Stimulated activated CD4-positive, alpha-beta T cell treated with anti-CD3 and anti-CD28 coated beads, Interleukin-4, amount 100 ng/mL, for 48 hours (primary cell): ENCODE measurements at regions not wholly inside any gene's neighbourhood (a gene's known extent, or its start where the extent isn't known, plus 50 kb on each side); places are given as distances from the start of the nearest gene placed in this dataset.
"Not testable (repeated sequence)": the region's sequence is repeated elsewhere in the genome, so short reads cannot be mapped to it uniquely, and the experiment has no call there.

Source experiments
- DNase-seq, 2 donors: peaks; one replicate each; pipeline ENCODE4 v3.0.0-alpha.2; 2020; ENCODE audit warnings: low read depth in 2 of 2

- no peak for DNase-seq
Observed at GRCh38 chr20:22529150-22530019, 55.0 kb downstream of the FOXA2 start.

- DNase-seq = no peak
Observed at GRCh38 chr20:22526512-22527012, 57.8 kb downstream of the FOXA2 start.

DNA sequence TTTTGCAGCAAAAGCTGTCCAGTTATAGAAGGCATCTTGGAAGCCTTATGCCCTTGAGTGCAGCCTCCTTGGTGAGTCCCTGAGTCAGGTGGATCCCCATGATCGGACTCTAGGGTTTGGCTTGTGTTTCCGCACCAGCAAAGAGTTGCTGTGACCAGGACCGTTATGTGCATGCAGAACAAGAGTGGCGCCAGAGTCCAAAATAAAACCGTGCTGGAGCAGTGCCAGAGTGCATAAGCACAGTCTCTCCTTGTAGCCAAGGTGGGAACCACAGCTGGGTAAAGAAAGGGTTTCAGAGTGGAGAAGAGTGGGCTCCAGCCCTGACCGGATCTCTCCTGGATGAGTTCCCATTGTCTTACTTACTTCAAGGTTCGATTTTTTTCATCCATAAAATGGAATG lies 58.6 kb downstream of the FOXA2 start:
- DNase-seq = no peak

GRCh38 chr20:22525069-22525820 lies 59.1 kb downstream of the FOXA2 start:
- DNase-seq = no peak

DNA sequence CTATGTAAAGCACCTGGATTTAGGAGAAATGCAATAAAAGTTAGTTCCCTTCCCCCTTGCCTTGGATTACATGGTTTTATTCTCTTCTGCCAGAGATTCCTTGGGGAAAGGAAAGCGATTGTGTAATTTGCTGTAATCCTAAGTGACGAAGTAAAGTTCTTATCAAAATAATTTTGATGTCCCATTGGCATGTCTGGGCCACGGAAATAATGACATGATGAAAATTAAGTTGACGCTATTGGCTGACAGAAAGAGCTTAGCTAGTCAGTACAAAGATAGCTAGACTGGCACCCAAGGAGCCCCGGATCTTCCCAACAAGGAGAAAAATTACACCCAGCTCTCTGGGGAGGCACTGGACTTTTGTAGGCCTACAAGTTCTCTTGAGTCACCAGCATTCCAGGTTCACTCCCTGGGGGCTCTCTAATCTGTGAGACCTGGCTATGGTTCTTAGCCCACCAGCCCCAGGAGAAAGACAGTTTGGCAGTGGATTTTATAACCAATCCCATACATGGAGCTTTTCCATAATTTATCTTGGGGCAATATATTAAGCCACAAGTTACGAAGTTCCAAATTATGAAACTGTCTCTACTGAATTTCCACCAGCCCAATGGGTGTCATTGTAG lies 59.9 kb downstream of the FOXA2 start:
- no peak for DNase-seq

DNA sequence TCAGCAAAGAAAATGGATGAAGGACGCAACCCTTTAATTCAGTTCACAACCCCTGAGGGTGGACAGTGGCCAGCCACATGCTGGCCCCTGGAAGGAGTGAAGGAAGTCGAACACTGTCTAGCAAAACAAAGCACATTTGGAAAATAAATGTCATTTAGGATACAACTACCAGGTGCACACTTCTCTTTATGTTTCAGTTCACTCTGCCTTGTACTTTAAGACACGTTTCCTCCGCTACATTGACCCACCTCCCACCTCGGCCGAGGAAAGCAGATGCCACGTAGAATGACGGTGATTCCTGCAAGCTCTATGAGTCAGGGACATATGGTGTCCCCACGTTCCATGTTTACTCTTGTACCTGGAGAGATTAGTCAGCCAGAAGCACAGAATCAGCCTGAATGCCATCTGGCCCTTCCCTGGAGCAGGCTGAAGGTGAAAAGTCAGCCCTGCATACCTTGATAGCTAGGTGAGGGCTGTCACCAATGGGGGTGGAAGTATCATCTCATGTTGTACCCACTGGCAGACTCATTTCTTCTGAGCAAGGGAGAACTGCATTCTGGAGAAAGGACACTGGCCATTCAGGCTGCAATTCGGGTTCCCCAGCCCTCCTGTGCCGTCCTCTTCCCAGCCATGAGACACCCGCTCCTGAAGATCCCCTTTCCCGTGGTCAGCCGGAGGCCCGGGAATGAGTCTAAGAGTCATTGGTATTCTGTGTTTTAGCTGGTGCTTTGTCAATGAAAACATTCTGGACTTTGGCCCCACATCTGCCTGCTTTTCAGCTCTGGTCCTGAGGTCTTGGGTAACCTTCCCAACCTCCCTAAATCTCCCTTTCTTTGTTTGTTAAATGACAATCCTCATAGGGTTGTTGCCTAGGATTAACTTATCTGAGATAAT lies 60.6 kb downstream of the FOXA2 start:
- no peak for DNase-seq

GRCh38 chr20:22523128-22523498 lies 61.3 kb downstream of the FOXA2 start:
- no peak for DNase-seq

GRCh38 chr20:22522701-22523100 lies 61.7 kb downstream of the FOXA2 start:
- no peak for DNase-seq

DNA sequence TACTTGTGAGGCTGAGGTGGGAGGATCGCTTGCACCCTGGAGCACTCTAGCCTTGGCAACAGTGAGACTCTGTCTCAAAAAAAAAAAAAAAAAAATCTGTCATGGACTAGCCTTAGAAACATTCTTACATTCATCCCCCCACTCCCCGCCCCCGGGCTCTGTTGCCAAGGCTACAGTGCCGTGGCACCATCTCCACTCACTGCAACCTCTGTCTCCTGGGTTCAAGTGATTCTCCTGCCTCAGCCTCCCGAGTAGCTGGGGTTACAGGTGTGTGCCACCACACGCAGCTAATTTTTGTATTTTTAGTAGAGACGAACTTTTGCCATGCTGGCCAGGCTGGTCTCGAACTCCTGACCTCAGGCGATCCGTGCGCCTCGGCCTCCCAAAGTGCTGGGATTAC lies 62.4 kb downstream of the FOXA2 start:
- DNase-seq = not testable (repeated sequence)

DNA sequence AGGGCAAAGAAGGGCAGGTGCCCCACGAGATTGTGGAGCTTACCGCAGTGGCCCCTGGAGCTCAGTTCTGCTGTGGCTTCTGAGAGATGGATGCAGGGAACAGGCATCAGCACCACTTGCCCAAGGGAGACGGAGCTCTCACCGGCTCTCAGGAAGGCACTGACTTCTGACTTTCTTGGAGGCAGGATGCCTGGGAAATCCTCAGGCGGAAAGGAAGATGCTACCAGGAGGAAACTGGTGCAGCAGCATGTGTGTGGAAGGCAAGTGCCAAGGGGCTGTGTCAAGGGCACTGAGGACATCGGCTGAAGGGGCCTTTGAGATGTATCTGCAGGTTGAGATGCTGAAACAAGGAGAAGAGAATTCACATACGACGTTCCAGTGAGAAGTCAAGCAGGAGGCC lies 64.0 kb downstream of the FOXA2 start:
- DNase-seq = no peak

- DNase-seq = no peak
Observed at GRCh38 chr20:22515264-22515663, 69.1 kb downstream of the FOXA2 start.

- DNase-seq = no peak
Observed at GRCh38 chr20:22513574-22513973, 70.8 kb downstream of the FOXA2 start.

GRCh38 chr20:22512911-22513489 lies 71.4 kb downstream of the FOXA2 start:
- no peak for DNase-seq

DNA sequence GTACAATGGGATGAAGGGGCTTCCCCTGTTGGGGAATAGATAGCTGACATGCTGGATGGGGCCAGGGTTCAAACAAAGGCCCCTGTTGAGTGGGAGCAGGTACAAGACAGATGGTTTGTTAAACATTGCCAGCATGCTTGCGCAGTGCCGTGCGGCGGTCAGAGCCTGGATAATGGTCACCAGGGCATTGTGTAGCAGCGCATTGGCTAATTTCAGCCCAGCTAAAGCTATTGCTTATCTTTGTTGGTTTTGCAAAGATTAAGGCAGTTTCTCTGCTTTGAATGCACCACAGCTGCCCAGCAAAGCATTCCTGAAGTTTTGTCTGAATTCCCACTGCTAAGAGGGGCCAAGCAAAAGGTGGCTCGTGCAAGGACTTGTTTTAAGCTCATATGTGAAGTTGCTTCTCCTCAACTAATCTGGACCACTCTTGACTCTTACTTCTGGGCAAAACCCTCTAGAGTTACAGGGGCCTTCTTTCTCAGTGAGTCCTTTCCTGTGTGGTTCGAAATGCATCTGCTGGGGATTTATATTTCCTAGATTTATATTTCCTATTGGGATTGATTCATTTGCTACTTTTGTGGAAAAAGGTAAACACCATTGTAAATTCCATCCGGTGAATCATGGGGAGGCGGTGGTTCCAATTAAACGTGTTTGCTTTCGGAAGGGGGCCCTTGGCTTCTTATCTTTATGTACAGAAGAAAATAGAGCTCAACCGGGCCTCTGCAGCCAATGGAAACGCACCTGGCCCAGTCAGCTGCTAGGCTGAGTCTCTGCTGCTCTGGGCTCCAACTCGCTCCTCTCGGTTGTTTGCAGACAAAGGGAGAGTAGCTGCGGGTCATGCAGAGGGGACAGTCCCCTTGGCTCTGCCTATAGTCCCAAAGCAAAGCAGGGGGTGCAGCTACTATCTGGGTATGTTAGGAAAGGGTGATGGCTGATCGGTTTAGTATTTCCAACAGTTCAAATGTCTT lies 72.1 kb downstream of the FOXA2 start:
- DNase-seq = no peak

- DNase-seq = no peak
Observed at GRCh38 chr20:22509843-22510147, 74.6 kb downstream of the FOXA2 start.

GRCh38 chr20:22509090-22509842 lies 75.1 kb downstream of the FOXA2 start:
- no peak for DNase-seq

GRCh38 chr20:22508426-22508825 lies 75.9 kb downstream of the FOXA2 start:
- no peak for DNase-seq

DNA sequence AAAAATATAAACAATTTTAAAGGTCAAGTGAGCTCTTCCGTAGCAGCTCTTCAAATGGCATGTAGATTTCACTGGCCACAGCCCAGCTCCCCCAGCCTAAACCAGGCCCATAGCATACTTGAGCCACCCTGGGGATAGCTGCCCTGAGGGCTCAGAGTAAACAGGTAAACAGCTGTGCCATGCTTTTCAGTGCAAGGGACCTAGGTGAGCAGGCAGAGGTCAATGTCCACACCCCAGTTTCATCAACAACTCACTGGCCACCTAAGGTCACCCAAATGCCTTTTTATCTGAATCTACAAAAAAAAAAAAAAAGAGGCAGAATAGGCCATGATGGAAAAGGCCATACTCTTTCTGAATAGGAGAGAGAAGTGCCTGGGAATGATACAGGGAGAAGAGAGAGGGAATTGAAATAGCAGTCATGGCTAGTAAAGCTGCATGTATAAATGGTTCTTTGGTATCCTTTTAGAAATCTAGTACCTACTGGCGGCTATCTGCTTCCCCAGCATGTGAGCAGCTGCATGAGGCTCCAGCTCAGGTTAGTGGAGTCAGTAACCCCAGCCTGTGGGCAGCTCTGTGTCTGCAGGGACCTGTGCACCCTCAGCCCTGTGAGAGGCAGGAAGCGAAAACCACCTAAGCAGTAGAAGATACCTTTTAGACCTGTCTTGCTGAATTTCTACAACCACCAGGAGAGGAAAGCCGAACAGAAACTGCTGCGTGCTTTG lies 77.0 kb downstream of the FOXA2 start:
- no peak for DNase-seq

- no peak for DNase-seq
Observed at GRCh38 chr20:22506827-22507226, 77.5 kb downstream of the FOXA2 start.
